GM12865 (cell line): ENCODE measurements at regions not wholly inside any gene's neighbourhood (a gene's known extent, or its start where the extent isn't known, plus 50 kb on each side); places are given as distances from the start of the nearest gene placed in this dataset.
A peak's percentile ranks its signal among the peaks of the same experiment; 100 is the strongest.

Experiments used
- DNase-seq: peaks from one replicate; pipeline ENCODE4 v3.0.0; 2010; ENCODE audit warnings: low read depth
- H3K4me3 ChIP-seq: 2 replicates; pipeline ENCODE4 v1.5.1; 2011; ENCODE audit warnings: mild to moderate bottlenecking, low read depth, low read length, control low read depth
- TF ChIP-seq, protein P1 (sequence below): IDR thresholded peaks from 2 replicates; pipeline ENCODE4 v1.5.1; 2011; ENCODE audit warnings: low read length, control low read depth, low read depth, inconsistent platforms; ENCODE audit not compliant: insufficient read depth; ENCODE audit errors: missing control alignments

- no peak overlapping the region for H3K4me3 ChIP-seq
- TF ChIP-seq, protein P1, sequence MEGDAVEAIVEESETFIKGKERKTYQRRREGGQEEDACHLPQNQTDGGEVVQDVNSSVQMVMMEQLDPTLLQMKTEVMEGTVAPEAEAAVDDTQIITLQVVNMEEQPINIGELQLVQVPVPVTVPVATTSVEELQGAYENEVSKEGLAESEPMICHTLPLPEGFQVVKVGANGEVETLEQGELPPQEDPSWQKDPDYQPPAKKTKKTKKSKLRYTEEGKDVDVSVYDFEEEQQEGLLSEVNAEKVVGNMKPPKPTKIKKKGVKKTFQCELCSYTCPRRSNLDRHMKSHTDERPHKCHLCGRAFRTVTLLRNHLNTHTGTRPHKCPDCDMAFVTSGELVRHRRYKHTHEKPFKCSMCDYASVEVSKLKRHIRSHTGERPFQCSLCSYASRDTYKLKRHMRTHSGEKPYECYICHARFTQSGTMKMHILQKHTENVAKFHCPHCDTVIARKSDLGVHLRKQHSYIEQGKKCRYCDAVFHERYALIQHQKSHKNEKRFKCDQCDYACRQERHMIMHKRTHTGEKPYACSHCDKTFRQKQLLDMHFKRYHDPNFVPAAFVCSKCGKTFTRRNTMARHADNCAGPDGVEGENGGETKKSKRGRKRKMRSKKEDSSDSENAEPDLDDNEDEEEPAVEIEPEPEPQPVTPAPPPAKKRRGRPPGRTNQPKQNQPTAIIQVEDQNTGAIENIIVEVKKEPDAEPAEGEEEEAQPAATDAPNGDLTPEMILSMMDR: no peak
- no peak for DNase-seq
Observed at GRCh38 chr2:42115588-42115987, 53.6 kb upstream of the EML4 start.

DNA sequence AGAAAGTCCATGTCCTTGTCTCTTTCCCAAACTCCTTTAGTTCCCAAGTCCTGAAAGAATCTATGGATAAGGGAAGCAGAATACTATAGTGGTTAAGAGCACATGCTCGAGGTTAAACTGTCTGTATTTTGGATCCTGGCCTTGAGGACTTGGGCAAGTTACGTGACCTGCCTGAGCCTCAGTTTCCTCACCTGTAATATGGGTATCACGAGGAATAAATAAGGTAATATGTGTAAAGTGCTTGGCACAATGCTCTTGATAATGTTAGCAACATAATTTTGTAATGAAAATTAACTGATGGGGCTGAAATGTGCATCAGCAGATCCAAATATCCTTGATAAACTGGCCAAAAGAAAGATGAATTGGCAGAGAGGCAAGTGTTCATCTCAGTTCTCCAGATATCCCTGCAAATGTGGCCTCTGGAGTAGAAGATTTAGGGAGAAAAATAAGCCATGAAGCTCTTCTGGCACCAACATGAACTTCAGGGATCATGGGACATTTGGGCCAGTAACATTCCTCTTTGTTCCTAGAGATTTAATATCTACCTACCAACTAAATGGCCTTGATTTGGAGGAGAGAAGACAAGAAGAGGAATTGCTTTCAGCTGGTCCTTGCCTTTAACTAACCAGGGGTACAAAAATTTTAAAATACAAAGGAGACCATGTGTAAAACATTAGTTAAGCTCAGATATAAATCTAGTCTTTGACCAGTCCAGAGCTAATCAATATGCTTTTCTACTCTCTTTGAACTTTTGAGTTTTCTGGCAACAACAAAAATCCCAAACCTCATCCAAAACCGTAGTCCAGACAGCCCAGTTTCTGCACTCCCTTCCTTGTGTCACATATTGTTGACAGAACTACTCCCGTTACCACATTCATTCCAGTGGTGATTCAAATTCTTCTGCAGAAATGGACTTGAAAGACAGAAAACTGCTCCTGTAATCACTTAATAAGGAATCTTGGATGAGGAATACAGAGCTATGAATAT is 52.7 kb upstream of the EML4 start:
- no peak for DNase-seq
- TF ChIP-seq, protein P1: no peak
- H3K4me3 ChIP-seq: no peak overlapping the region

DNA sequence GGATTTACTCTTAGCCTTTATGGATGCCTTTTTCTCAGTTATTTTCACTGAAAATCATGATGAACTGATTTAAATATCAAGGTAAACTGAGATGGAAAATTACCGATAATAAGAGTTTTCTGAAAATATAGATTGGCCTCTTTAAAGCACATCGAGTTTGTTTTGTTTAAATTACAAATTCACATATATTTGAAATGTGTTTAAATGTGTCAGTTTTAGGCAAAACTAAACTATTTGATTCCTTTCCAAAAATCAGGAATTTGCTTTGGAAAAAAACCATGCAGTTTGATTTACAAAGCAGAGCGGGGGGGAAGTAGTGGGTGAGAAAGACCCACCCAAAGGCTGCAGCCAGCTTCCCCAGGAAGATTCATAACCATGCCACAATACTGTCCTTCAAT is 52.0 kb upstream of the EML4 start:
- no peak overlapping the region for H3K4me3 ChIP-seq
- no peak for DNase-seq
- TF ChIP-seq, protein P1: no peak

- TF ChIP-seq, protein P1: no peak
- peak; percentile 38 for DNase-seq
Observed at GRCh38 chr2:42117923-42118753, 51.0 kb upstream of the EML4 start.

DNA sequence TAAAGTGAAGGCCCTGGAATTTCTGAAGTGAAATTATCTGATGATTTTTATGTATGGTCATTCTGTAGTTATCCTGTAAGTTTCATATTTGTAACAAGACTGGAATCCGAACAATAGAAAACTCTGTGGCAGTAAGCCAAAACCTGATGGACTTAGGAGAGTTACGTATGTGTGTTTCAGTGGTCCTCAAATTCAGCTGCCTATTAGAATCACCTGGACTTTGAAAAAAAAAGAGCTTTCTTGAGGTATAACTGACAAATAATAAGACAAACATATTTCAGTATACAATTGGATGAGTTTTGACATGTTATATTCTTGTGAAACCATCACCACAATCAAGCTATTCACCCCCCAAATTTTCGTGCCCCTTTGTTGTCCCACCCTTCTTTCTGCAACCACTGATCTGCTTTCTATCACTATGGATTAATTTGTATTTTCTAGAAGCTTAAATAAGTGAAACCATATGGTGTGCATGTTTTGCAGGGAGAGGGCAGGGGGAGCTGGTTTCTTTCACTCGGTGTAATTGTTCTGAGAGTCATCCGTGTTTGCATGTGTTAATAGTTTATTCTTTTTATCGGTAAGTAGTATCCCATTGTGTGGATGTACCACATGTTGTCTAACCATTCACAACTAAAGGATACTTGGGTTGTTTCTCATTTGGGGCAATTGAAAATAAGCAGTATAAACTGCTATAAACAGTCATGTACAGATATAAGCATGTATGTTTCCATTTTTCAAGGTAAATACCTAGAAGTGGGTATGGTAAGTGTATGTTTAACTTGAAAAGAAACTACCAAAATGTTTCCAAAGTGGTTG is 50.2 kb upstream of the EML4 start:
- H3K4me3 ChIP-seq: no peak overlapping the region
- DNase-seq: no peak
- TF ChIP-seq, protein P1: no peak

More at GRCh38 chr2:42117923-42118753, 51.0 kb upstream of the EML4 start:
- no peak overlapping the region for H3K4me3 ChIP-seq
